ENCODE measurements at regions not wholly inside any gene's neighbourhood (a gene's known extent, or its start where the extent isn't known, plus 50 kb on each side); places are given as distances from the start of the nearest gene placed in this dataset.

DNA sequence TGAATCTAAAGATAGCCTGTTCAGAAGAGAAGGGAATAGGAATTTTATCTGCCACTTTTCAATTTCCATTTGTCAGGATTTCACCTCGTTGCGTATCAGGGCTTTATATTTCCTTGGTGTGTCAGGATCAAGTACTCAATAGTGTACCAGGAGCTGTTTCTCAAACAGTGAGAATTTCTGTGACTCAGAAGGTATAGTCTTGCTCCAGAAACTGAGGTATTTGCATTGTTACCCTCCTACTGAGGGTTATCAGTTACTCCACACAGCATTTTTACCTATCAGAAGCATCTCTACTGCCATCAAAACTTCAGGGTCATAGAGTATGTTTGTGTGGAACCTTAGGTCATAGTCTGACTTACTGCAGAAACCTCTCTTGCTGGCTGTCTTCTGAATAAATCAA, 271.7 kb upstream of the EDNRB start:
- Mint-ChIP-seq H3K27me3 (ENCODE audit: insufficient read depth, unreplicated experiment) (no peaks in the 10 kb centered on the region), H3K4me3 (ENCODE audit: unreplicated experiment) (no peak overlapping the region), H3K27ac (ENCODE audit: unreplicated experiment) (no peak overlapping the region), H3K36me3 (ENCODE audit: insufficient read depth, unreplicated experiment) (no peaks in the 10 kb centered on the region), H3K4me1 (ENCODE audit: low read depth, unreplicated experiment) (peaks cover 12% of the 10 kb centered on the region), H3K9me3 (ENCODE audit: unreplicated experiment) (no peaks in the 10 kb centered on the region)
- Histone ChIP-seq H3K27me3 (replicated peaks; ENCODE audit: control insufficient read depth, insufficient read depth, low read length) (no peaks in the 10 kb centered on the region), H3K4me1 (peaks cover 17% of the 10 kb centered on the region), H3K9me3 (no peaks in the 10 kb centered on the region), H3K4me3 (ENCODE audit: low read depth, low read length) (no peak overlapping the region), H3K36me3 (ENCODE audit: control insufficient read depth, insufficient read depth, low read length) (no peaks in the 10 kb centered on the region)
- no TSS peak for BruUV-seq (replicated peaks)
- CTCF ChIA-PET = no interaction called here
- TF ChIP-seq, protein P1, sequence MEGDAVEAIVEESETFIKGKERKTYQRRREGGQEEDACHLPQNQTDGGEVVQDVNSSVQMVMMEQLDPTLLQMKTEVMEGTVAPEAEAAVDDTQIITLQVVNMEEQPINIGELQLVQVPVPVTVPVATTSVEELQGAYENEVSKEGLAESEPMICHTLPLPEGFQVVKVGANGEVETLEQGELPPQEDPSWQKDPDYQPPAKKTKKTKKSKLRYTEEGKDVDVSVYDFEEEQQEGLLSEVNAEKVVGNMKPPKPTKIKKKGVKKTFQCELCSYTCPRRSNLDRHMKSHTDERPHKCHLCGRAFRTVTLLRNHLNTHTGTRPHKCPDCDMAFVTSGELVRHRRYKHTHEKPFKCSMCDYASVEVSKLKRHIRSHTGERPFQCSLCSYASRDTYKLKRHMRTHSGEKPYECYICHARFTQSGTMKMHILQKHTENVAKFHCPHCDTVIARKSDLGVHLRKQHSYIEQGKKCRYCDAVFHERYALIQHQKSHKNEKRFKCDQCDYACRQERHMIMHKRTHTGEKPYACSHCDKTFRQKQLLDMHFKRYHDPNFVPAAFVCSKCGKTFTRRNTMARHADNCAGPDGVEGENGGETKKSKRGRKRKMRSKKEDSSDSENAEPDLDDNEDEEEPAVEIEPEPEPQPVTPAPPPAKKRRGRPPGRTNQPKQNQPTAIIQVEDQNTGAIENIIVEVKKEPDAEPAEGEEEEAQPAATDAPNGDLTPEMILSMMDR (IDR thresholded peaks at IDR 0.05; ENCODE audit: insufficient read depth in 1 of 2, low read depth in 1 of 2, low read length in 1 of 2, severe bottlenecking in 1 of 2, unreplicated experiment in 1 of 2) = no peak
- DNase-seq = no peak
- intact Hi-C loops (cut with micrococcal nuclease; ENCODE audit: unreplicated experiment) = no loop called here
- POLR2A ChIA-PET = no interaction called here

DNA sequence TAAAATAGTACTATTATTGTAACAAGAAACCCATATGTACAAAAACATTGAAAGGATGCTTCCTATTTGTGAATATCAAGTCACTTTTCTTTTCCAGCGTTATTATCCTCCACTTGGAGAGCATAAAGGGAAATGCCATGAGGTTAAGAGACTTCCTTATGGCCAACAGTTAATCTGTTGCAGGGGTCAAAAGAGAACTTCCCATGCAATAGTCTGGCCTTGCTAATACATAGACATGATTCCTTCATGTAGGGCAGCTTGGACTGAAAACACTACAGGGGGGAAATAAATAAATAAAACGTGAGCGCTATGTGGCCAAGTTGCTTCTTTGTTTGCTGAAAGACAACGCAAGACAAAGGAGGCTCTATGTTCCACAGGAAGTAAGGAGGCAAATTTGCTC, 269.1 kb upstream of the EDNRB start:
- POLR2A ChIA-PET = no interaction called here
- Histone ChIP-seq H3K4me1 (peaks cover 10% of the 10 kb centered on the region), H3K4me3 (ENCODE audit: low read depth, low read length) (no peak overlapping the region), H3K36me3 (ENCODE audit: control insufficient read depth, insufficient read depth, low read length) (no peaks in the 10 kb centered on the region), H3K27me3 (replicated peaks; ENCODE audit: control insufficient read depth, insufficient read depth, low read length) (no peaks in the 10 kb centered on the region), H3K9me3 (no peaks in the 10 kb centered on the region)
- Mint-ChIP-seq H3K9me3 (ENCODE audit: unreplicated experiment) (no peaks in the 10 kb centered on the region), H3K27ac (ENCODE audit: unreplicated experiment) (no peak overlapping the region), H3K4me1 (ENCODE audit: low read depth, unreplicated experiment) (peaks cover under 1% of the 10 kb centered on the region), H3K27me3 (ENCODE audit: insufficient read depth, unreplicated experiment) (no peaks in the 10 kb centered on the region), H3K36me3 (ENCODE audit: insufficient read depth, unreplicated experiment) (no peaks in the 10 kb centered on the region), H3K4me3 (ENCODE audit: unreplicated experiment) (no peak overlapping the region)
- no peak for DNase-seq
- BruUV-seq (replicated peaks) = no TSS peak
- CTCF ChIA-PET = no interaction called here
- TF ChIP-seq, protein P1 (IDR thresholded peaks at IDR 0.05; ENCODE audit: insufficient read depth in 1 of 2, low read depth in 1 of 2, low read length in 1 of 2, severe bottlenecking in 1 of 2, unreplicated experiment in 1 of 2) = no peak
- intact Hi-C loops (cut with micrococcal nuclease; ENCODE audit: unreplicated experiment) = no loop called here

DNA sequence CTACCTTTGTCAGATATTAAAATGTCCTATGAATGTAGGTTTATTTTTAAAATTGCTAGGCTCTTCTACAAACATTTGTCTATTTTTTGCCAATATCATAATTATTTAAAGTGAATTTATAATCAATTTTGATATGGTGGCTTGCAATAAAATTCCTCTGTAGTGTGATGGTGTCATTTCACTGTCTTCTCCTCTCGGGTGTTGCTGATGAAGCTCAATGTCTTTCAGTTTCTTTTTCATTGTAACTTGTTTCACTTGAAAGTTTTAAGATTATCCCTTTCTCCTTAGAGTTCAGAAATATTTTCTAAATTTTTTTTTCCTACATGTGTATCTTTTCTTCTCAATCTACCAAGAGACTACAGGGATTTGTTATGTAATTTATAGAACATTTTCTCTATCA, 267.1 kb upstream of the EDNRB start:
- Mint-ChIP-seq H3K27ac (ENCODE audit: unreplicated experiment) (no peak overlapping the region), H3K4me1 (ENCODE audit: low read depth, unreplicated experiment) (no peaks in the 10 kb centered on the region), H3K9me3 (ENCODE audit: unreplicated experiment) (no peaks in the 10 kb centered on the region), H3K36me3 (ENCODE audit: insufficient read depth, unreplicated experiment) (no peaks in the 10 kb centered on the region), H3K27me3 (ENCODE audit: insufficient read depth, unreplicated experiment) (no peaks in the 10 kb centered on the region), H3K4me3 (ENCODE audit: unreplicated experiment) (no peak overlapping the region)
- H3K9me3 ChIP-seq = no peaks in the 10 kb centered on the region
- no peaks in the 10 kb centered on the region for H3K27me3 ChIP-seq (replicated peaks; ENCODE audit: control insufficient read depth, insufficient read depth, low read length)
- TF ChIP-seq, protein P1 (IDR thresholded peaks at IDR 0.05; ENCODE audit: insufficient read depth in 1 of 2, low read depth in 1 of 2, low read length in 1 of 2, severe bottlenecking in 1 of 2, unreplicated experiment in 1 of 2) = no peak
- no peak for DNase-seq
- no peaks in the 10 kb centered on the region for H3K36me3 ChIP-seq (ENCODE audit: control insufficient read depth, insufficient read depth, low read length)
- H3K4me3 ChIP-seq (ENCODE audit: low read depth, low read length) = no peak overlapping the region
- intact Hi-C loops (cut with micrococcal nuclease; ENCODE audit: unreplicated experiment) = no loop called here
- no peaks in the 10 kb centered on the region; the same call in 1 of the 2 replicates for H3K4me1 ChIP-seq
- BruUV-seq (replicated peaks) = no TSS peak
- CTCF ChIA-PET = no interaction called here
- POLR2A ChIA-PET = no interaction called here
